ENCODE measurements at regions not wholly inside any gene's neighbourhood (a gene's known extent, or its start where the extent isn't known, plus 50 kb on each side); places are given as distances from the start of the nearest gene placed in this dataset.

DNA sequence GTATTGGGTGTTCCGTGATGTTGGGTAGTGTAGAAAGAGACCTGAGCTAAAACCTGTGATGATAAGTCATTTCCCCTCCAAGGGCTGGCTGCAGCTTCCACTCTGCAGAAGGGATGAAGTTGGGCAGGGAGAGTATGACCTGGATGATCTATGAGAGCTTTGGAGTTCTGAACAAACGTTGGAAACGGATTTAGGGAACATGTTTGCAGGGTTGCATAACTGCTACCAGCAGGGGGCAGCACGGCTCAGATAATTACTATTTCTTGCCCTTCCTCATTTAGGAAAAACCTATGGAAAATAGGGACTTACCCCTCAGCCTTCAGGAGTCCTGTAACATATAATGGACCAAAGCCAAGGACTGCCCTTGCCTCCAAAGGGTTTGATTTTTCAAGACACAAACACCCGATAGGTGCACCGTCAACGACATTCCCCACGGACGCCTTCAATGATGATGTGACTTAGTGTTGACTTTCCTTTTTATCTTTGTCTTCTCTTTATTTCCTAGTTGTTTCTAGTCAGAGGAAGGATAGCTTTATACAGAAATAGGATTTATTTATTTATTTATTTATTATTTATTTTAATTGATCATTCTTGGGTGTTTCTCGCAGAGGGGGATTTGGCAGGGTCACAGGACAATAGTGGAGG lies 164.9 kb upstream of the SASH1 start:
- DNase-seq = peak; percentile 9

DNA sequence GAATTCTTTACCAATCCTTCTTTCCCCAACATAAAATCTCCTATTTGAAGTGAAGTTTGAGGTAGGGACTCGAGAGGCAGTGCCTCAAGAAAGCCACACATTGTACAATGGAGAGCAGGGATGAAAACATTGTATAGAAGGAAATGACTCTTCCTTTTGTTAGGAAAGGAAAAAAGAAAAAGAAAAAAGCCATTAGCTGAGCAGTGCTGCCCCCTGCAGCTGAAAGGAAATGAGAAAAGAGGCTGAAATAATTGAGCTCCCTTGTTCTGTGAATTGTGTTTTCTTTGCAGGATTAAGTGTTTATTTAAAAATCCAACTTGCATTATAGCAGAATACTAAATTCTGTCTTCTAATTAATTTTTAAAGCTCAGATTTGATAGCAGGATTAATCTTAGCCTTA lies 162.9 kb upstream of the SASH1 start:
- peak; percentile 2 for DNase-seq

DNA sequence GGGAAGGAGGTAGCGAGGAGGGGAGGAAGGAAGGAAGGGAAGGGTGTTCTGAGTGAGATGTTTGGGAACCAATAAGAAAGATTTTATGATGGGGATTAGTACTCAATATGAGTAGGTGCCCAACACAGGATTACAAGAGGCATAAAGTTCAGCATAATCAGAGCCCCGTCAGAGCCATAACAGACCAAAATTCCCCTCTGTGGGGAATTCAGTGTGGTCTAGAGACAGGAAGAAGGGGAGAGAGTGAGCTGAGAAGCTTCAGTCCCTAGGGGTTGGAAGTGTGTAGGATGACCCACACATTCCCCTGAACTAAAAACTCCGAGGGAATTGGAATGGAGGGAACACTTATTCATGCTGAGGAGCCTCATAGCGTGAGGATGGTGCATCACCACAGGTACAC lies 160.3 kb upstream of the SASH1 start:
- DNase-seq = no peak

DNA sequence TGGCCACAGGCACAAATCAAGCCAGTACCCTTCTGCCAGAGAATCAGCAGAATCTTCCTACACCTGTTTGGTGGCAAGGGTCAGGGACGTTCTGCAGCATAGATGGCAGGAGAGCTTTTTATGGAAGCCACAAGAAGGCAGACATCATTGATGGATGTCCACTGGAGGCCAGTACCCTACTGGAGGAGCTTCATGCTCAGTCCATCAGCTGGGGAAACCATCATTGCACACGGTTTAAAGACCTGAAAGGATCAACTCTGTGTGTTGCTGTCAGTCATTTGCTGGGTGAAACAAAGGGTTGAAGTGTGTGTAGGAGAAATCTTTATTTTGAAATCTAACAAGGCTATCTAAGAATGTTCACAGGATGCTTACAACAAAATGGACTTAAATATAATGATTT lies 158.9 kb upstream of the SASH1 start:
- no peak for DNase-seq

DNA sequence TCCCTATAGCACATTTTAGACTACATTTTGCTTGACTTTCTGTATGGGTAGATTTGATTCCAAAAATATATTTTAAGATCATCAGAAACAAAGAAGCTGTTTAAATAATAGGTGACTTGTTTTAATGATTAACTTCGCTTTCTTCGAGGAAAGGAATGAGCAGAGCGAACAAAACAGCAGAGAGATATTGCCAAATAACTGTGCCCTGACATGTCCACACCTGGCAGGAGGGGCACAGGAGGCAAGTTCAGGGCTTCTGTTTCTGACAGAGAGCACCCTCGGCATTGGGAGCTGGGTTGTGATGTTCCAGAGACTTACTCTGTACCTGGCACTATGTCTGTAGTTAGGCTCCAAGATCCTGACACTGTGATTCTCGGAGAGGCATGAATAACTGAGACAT lies 155.7 kb upstream of the SASH1 start:
- DNase-seq = no peak

DNA sequence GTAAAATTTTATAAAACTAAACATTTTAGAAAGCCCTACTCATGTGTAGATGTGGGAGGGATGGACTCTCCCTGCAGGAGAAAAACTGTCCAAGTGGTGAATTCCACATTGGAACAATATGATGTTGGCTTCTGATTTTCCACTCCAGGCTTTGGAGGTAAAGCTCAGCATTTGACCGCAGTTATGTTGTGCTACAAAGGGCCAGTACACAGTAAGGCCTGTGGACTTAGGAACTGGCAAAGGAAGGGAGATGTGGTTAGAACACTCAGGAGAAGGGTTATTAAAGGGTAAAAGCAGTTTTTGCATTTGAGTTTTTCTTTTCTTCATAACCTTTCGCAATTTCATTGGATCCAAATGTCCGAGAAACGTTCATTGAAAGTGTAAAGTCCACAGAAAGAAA lies 150.3 kb upstream of the SASH1 start:
- DNase-seq = no peak

DNA sequence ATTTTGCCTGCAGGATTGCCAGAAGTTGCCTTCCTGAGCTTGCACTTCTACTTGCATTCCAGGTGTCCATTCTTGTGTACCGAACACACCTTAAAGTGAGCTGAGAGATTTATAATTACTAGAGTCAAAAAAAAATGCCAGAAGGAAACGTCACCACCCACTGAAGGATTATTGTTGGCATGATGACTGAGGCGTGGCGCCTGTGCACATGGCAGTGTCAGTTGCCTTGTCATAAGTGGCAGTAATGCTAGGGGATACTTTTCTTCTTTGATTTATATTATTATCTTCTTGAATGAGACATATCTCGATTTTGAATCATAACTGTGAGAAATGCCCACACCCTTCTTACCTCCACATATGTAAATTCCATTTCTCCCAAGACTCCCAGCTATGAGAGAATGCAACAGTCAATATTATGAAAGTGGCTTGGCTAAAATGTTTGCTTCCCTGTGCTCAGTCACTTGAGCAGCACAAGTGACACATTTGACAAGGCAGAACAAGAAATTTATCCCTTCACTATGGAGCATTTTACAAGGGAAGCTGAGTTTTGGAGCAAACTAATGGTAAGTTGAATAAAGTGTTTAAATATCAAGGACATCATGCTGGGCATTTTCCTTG lies 149.5 kb upstream of the SASH1 start:
- no peak for DNase-seq

DNA sequence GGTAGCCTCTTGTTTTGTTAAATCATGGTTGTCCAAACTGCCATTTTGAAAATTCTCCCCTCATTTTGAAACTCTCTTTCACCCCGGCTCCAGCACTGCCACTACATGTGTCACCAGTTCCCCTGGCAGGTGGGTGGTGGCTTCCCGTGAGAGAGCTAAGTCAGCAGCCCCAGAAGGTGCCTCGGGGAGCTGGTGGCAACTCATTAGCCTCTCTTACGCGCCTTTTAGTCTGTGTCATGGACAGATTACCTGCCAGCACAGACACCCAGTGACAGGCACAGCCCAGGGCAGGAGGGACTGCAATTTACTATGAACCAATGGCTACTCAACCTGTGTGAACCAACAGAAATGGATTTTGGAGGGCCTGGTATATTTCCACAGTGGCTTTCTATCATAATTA lies 147.1 kb upstream of the SASH1 start:
- no peak for DNase-seq

DNA sequence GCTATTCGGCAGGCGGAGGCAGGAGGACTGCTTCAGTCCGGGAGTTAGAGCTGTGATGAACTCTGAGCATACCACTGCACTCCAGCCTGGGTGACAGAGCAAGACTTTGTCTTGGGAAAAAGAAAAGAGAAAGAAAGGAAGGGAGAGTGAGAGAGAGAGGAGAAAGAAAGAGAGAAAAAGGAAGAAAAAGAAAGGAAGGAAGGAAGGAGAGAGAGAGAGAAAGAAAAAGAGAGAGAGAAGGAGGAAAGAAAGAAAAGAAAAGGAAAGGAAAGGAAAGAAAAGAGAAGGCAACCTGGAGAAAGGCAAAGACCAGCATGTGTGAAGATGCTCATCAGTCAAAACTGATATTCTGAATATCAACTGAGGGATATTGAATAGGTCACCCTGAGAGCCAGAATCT lies 143.1 kb upstream of the SASH1 start:
- no peak for DNase-seq

DNA sequence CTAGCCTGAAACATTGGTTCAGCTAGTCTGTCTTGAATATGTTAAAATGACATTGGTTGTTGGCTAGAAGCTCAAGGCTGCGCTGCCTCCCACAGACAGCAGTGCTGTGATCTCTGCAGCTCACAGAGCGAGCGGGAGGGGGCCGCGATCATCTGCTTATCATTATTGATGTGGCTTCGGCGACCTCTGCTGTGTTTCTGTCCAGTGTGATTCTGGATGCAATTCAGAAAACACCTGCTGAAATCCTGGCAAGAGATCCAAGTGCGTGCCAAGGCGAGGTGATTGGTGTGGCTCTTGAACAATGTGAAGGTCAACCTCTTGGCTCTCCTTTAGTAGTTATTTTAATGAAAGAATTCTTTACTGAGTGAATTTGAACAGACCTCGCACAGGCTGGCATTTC lies 142.3 kb upstream of the SASH1 start:
- no peak for DNase-seq

DNA sequence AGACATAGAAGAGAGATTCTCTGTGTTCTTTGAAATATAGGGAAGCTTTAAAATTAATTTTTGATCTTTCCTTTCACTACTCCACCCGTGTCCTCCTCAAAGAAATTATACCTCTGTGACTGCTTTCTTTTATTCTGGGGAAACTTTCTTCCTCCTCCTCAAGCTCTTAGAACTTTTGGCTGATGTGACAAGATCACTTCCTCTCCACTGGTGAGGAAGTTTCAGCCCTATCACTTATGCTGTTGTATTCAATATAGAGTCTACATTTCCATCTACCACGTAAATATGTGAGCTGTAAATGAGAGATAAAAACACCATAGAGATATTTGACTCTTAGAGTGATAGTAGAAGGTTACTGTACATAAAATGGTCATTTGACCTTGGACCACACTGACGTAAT lies 141.9 kb upstream of the SASH1 start:
- no peak for DNase-seq

DNA sequence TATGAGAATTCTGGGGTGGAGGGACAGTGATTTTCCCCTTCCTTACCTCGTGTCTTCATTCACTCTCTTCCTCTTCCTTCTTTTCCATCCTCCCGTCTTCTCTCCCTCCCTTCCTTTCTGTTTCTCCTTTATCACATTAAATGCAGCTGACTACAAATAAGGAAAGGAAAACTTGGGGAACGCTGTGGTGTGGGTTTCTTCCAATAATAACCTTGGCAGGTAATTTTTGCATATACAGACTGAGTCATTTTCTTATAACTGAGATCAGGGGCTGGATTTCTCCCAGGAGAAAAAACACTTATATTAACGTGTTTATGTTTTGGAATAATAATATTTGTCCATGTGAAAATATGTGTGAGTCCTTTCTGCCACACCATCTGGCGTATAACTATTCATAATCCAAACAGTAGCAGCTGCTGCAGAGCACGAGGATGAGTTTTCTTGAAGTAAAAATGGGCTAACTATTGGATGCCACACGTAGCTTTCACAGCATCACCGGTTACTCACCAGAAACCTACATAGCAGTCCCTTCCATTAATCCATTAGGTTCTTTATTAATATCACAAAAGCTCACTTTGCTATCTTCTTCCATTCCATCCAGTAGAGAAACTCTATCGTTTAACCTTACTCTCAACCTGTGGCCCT lies 139.2 kb upstream of the SASH1 start:
- DNase-seq = no peak

DNA sequence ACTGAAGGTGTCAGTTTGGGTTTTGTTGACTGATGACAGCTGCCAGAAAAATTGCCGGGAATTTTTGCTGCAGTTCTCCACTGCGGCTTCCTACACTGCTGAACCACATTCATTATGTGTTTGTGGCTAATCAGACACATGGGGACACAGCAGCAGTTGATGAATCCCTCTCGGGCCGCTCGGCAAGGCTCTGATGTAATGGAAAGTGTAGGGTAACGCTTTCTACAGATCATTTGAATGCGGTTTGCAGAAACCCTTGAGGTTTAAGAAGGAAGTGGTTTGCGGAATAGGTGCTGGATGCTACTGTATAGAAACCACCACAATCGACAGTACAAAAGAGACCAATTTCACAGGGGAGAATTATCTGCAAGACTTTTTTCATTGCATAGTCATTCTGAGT lies 138.7 kb upstream of the SASH1 start:
- DNase-seq = no peak

DNA sequence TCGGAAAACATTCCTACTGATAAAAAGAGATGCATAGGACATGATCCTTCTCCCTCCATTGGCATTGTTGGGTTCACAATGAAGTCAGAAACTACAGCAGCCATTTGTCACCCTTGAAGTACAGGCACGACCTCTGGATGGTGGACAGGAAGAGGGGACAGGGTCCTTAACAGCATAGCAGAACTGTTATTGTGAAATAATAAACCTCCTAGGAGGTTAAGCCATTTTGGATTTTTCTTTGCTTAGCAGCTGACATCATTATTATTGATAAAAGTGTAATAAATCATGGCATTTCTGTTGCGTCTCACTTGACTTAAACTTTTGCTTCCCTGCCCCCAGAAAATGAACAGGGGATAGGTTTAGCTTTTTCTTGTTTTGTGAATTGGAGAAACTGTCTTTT lies 134.3 kb upstream of the SASH1 start:
- DNase-seq = no peak

DNA sequence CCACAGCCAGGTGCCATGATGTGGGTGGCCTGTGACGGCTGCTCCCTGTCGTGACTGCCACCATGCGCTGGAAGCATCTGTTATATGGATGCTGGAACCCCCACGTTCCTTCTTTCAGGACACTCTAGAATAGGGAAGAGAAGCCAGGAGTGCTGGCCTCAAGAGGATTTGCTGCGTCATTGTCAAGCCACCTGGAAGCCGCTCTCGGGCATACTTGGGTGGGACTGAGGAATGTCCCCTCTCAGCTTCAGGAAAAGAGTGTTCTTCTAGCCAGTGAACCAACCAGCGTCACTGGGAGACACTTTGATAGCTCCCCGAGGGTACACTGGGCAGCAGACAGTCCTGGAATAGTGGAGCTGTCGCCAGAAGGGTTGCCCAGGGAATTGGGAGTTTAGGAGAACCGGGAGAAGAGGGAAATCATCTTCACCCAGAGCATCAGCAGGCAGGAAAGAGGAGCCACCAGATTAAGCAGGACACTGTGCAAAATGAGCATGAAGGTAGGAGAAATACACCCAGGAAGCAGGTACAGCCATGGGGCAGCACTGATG lies 130.8 kb upstream of the SASH1 start:
- DNase-seq = no peak

DNA sequence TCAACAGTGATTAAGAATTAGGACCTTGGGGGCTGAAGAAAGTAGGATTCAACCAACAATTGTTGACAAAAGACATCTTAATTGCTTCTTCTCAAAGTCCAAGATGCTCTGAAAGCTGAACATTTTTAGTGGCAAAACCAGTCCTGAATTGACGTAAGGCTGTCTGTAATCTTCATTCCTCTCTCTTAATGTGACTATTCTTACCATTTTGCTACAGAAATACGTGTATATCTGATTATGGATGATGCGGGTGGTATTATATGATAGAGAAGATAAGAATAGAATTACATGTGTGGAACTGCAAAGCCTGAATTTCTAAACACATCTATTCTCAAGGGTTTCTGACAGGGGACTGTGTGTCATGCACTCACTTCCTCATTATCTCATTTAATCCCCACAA lies 130.3 kb upstream of the SASH1 start:
- no peak for DNase-seq

DNA sequence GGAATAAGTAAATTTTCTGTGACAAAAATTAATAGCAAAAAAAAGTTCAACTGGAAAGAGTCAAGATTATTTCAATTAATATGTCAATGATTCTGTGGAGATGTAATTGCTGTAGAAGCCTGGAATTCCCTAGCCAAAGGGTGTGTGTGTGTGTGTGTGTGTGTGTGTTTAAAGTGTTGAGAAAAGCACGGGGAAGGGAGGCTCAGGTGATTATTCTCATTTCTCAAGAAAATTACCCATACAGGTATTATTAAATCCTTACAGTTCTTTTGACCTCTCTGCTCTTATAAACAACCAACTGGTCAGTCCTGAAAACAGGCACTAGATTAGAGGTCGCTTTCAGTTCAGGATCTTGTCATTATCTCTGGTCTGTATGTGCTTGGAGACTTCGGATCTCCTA lies 129.3 kb upstream of the SASH1 start:
- no peak for DNase-seq

DNA sequence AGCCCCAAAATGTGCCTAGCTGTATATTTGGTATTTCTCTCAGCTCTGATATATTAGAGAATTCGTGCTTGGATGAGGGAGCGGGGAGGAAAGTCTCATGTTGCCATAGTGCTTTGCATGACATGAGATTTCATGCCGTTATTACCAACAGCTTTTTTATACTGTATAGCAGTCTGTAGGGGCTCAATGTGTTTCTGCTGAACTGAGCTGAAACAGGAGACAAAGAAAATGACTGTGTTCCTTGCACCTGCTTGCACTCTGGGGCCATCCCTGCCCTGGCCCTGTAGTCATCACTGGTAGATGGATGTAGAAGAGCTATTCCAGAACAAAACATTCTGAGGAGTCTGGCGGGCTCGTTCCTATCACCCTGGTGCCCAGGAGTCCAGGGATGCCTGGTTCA lies 128.0 kb upstream of the SASH1 start:
- no peak for DNase-seq

DNA sequence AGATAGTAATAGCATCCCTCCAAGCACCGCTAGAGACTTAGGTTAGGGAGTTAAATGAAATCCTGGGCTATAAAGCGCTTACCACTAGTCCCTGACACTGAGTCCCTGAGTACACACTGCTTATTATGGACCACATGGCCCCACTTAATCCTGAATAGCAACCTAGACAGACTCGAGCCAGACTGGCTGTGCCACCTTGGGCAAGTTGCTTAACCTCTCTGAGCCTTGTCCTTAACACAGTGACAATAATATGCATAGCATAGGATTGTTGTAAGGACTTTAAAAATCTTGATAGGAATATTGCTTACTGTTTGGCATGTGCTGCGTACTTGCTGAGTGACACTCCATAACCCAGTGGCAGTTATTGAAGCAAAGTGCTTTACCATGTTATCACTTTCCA lies 125.6 kb upstream of the SASH1 start:
- no peak for DNase-seq

DNA sequence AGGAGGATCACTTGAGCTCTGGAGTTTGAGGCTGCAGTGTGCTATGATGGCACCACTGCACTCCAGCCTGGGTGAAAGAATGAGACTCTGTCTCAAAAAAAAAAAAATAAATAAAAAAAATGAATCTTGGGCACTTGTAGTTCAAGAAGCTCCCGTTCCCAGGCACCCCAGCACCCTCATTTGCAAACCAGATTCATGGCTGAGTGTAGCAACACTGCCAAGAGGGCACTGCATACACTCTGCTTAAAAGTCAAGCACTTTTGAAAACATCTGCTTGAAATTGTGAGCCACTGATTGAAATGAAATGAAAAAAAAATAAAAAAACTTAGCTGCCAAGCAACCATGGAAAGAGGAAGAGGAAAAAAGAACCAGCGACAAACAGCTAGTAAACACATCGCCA lies 124.7 kb upstream of the SASH1 start:
- no peak for DNase-seq

DNA sequence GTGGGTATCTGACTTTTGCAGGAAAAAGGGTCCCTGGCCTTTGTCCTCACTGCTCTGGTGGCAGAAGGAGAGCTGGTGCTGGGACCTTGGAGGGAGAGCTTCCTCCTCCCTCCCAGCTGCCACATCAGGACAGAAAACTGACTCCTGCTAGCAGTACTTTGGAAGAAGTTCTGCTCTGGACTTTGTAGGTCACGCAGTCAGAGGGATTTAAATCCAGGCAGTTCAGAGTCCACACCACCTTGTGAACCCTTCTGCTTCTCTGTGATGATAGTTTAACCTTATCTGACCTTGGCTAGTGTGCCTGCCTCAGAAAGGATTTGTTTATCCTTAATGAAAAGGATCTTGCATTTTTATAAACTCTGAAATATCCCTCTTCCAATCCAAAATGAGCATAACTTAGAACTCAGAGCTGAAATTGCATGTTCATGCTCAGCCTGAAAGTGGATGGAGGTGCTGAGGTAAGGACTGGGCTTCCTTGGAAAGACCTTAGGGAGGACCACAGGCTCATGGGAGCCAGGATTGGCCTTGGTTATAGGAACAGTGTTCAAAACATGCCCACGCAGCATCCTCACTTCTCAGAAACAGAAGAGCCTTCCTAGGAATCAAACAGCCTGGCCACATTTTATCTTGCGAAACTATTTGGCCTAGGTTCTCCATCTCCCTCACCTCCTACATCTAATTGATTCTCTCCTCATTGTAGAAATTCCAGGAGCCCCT lies 123.9 kb upstream of the SASH1 start:
- DNase-seq = no peak

DNA sequence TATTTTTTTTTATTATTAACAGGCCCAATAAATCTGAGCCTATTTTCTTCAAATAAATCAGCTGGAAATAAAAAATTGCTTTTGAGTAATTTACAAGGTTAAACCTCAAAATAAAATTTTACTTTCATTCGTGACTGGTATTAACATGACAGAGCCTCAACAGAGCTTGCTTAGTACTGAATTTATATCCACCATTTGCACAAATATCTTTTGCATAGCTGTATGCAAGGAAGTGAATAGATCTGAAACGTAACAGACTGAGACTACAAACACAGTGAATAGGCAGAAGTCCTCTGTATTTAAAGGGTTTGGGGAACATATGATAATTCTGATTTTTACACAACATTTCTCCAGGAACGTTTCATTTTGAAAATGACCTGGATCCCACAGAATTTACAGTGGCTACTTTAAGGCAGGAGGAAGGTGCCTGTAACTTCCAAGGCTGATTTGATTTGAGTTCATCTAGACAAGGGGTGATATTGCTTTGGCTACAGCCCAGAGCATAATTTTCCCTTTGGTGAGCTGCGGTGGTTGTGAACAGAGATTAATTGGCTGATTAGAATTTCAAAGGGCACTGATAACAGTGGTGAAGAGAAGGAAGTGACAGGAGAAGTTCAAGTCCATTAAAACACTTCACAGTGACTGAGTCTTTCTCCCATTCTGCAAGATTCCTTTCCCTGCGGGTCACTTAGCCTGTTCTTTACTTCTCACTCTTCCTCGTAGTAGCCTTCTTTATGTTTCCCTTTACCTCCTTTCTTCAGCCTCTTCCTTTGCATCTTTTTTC lies 121.2 kb upstream of the SASH1 start:
- no peak for DNase-seq

DNA sequence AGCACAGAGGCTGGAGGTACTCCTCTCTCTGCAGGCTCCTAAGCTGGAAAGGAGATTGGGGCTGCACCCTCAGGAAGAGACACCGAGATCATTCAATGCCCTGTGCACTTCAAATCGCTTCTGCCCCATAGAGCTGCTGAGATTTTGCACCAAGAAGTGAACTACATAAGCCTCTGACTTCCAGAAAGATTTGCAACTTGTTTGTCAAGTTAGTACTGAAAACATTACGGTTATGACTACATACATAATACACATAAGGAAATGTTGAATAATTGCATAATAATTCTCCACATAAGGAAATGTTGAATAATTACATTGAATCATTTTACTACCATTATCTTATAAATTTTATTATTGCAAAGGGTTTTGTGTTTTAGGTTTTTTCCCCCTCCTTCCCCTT lies 120.3 kb upstream of the SASH1 start:
- DNase-seq = no peak

All from NCI-H2029 treated with DMSO at 0.1 percent for 48 hours (cell line).